HG02884 (cell line): ENCODE measurements at regions not wholly inside any gene's neighbourhood (a gene's known extent, or its start where the extent isn't known, plus 50 kb on each side); places are given as distances from the start of the nearest gene placed in this dataset.
"Not testable (repeated sequence)": the region's sequence is repeated elsewhere in the genome, so short reads cannot be mapped to it uniquely, and the experiment has no call there.

ENCODE experiments used
- ATAC-seq: cut with Tn5 transposase; IDR thresholded peaks from one replicate; pipeline ENCODE4 v1.9.1; 2021; ENCODE audit warnings: mild to moderate bottlenecking, moderate library complexity; ENCODE audit not compliant: unreplicated experiment

- ATAC-seq: no peak
These were observed 1075.2 kb downstream of the PCDH9 start for GRCh38 chr13:66154976-66155375.

- ATAC-seq: no peak
These were observed 1075.8 kb downstream of the PCDH9 start for GRCh38 chr13:66154354-66154753.

GRCh38 chr13:66152596-66152995, 1077.5 kb downstream of the PCDH9 start:
- ATAC-seq: no peak

GRCh38 chr13:66144357-66144756, 1085.8 kb downstream of the PCDH9 start:
- not testable (repeated sequence) for ATAC-seq

- no peak for ATAC-seq
These were observed 1090.4 kb downstream of the PCDH9 start for GRCh38 chr13:66139701-66140100.

- ATAC-seq: no peak
These were observed 1090.9 kb downstream of the PCDH9 start for GRCh38 chr13:66139250-66139649.

GRCh38 chr13:66138172-66138811, 1091.8 kb downstream of the PCDH9 start:
- ATAC-seq: peak; percentile 87

- ATAC-seq: no peak
These were observed 1092.8 kb downstream of the PCDH9 start for GRCh38 chr13:66137384-66137783.

- peak; percentile 83 for ATAC-seq
These were observed 1101.4 kb downstream of the PCDH9 start for GRCh38 chr13:66128692-66129269.

- ATAC-seq: no peak
These were observed 1101.9 kb downstream of the PCDH9 start for GRCh38 chr13:66128201-66128600.

GRCh38 chr13:66117563-66117962, 1112.6 kb downstream of the PCDH9 start:
- ATAC-seq: no peak

- ATAC-seq: no peak
These were observed 1116.1 kb downstream of the PCDH9 start for GRCh38 chr13:66113882-66114526.

GRCh38 chr13:66111628-66112027, 1118.5 kb downstream of the PCDH9 start:
- ATAC-seq: no peak

GRCh38 chr13:66106246-66106645, 1123.9 kb downstream of the PCDH9 start:
- ATAC-seq: no peak

GRCh38 chr13:66102864-66103263, 1127.3 kb downstream of the PCDH9 start:
- no peak for ATAC-seq

- no peak for ATAC-seq
These were observed 1130.3 kb downstream of the PCDH9 start for GRCh38 chr13:66099825-66100224.

- no peak for ATAC-seq
These were observed 1131.1 kb downstream of the PCDH9 start for GRCh38 chr13:66098931-66099628.

- no peak for ATAC-seq
These were observed 1140.4 kb downstream of the PCDH9 start for GRCh38 chr13:66089711-66090110.

GRCh38 chr13:66087269-66087710, 1142.8 kb downstream of the PCDH9 start:
- ATAC-seq: no peak

- no peak for ATAC-seq
These were observed 1152.9 kb downstream of the PCDH9 start for GRCh38 chr13:66077132-66077689.

- no peak for ATAC-seq
These were observed 1153.7 kb downstream of the PCDH9 start for GRCh38 chr13:66076417-66076816.
